ENCODE measurements at regions not wholly inside any gene's neighbourhood (a gene's known extent, or its start where the extent isn't known, plus 50 kb on each side); places are given as distances from the start of the nearest gene placed in this dataset.

DNA sequence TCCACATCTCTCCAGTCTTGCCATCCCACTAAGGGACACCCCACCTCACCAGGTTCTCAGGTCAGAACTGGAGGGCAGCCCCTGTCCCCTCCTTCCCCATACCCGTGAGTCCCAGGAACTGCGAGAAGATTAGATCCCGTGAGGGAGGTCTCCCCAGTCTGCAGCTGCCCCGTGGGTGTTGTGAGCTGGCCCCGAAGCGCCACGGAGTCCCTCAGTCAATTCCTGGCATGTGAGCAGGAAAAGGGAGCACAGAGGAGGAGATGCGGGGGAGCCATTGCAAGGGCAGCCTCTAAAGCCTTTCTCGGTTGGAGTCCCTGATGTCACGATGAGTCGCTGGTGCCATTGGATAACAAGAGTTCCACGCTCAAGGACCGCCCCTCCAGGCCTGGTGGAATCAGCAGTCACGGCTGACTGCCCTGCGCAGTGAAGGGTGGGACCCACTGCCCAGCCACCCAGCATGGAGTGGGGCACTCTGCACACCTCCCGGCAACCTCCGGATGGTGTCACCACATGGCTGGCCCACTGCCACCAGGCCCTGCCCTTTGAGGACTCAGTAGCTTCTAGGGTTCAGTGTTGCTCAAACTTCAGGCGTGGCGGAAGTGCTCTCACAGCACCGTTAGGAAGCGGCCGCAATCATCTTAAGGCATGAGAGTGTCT, 434.9 kb upstream of the MYT1L start:
- TF ChIP-seq EZH2 (optimal IDR thresholded peaks at IDR 0.05; ENCODE audit: low read depth, low read length) (no peak), CTCF (IDR thresholded peaks at IDR 0.05; ENCODE audit: low read length) (no peak), EZH2phosphoT487 (IDR thresholded peaks at IDR 0.05; ENCODE audit: low read length) (no peak)
- Histone ChIP-seq H3K4me3 (ENCODE audit: low read length) (no peak overlapping the region), H4K20me1 (ENCODE audit: insufficient read depth, low read length) (no peaks in the 10 kb centered on the region)

DNA sequence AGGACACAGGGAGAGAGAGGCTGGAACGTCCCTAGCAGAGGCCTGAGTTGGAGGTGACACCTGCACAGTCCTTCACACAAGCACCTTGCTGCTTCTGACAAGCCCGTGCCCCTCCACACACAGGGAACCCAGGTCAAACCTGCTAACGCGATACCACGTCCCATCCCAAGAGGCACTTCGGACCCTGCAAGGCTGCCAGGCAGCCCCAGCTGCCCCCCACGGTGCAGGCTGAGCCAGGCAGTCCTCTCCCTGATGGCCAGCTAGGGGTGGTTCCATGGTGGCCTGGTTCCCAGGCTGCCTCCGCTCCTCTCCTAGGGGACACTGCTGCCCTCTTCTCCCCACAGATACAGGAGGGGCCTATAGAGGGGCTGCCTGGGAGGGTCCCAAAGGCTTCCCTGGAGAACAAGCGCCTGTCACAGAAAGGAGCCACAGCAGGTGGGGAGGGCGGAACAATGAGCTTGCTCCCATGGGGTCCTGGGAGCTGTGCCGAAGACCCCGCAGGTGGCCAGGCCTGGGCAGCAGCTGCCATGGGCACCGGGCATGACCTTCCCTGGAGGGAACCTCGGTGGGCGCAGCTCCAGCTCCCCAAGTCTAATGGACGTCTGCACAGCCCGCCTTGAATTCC, 434.2 kb upstream of the MYT1L start:
- TF ChIP-seq EZH2phosphoT487 (IDR thresholded peaks at IDR 0.05; ENCODE audit: low read length) (no peak), EZH2 (optimal IDR thresholded peaks at IDR 0.05; ENCODE audit: low read depth, low read length) (no peak), CTCF (IDR thresholded peaks at IDR 0.05; ENCODE audit: low read length) (no peak)
- Histone ChIP-seq H3K27ac (ENCODE audit: low read length) (no peak overlapping the region), H4K20me1 (ENCODE audit: insufficient read depth, low read length) (no peaks in the 10 kb centered on the region), H3K36me3 (replicated peaks; ENCODE audit: insufficient read depth, low read length) (no peaks in the 10 kb centered on the region), H3K9ac (ENCODE audit: low read length) (no peak overlapping the region), H3K4me3 (ENCODE audit: low read length) (no peak overlapping the region), H3F3A (ENCODE audit: insufficient read depth, low read length) (no peaks in the 10 kb centered on the region), H3K9me2 (replicated peaks; ENCODE audit: insufficient read depth, low read length) (no peaks in the 10 kb centered on the region), H3K9me3 (replicated peaks; ENCODE audit: insufficient read depth, low read length) (no peaks in the 10 kb centered on the region), H3K79me2 (ENCODE audit: low read length) (no peaks in the 10 kb centered on the region), H2AFZ (ENCODE audit: low read length) (no peak overlapping the region), H3K4me2 (ENCODE audit: low read depth, low read length) (no peak overlapping the region), H3K4me1 (ENCODE audit: low read length) (no peaks in the 10 kb centered on the region), H3K27me3 (replicated peaks; ENCODE audit: insufficient read depth, low read length) (no peaks in the 10 kb centered on the region)
- no peak for DNase-seq

More for the DNA sequence above, 434.9 kb upstream of the MYT1L start:
- H3K4me1 ChIP-seq (ENCODE audit: low read length) = no peaks in the 10 kb centered on the region
- DNase-seq = no peak
- H3K27ac ChIP-seq (ENCODE audit: low read length) = no peak overlapping the region
- no peak overlapping the region for H3K4me2 ChIP-seq (ENCODE audit: low read depth, low read length)
- H3K9ac ChIP-seq (ENCODE audit: low read length) = no peak overlapping the region
- no peaks in the 10 kb centered on the region for H3K9me3 ChIP-seq (replicated peaks; ENCODE audit: insufficient read depth, low read length)
- no peak overlapping the region for H2AFZ ChIP-seq (ENCODE audit: low read length)
- no peaks in the 10 kb centered on the region for H3K27me3 ChIP-seq (replicated peaks; ENCODE audit: insufficient read depth, low read length)
- H3K9me2 ChIP-seq (replicated peaks; ENCODE audit: insufficient read depth, low read length) = no peaks in the 10 kb centered on the region
- H3K79me2 ChIP-seq (ENCODE audit: low read length) = no peaks in the 10 kb centered on the region
- no peaks in the 10 kb centered on the region for H3K36me3 ChIP-seq (replicated peaks; ENCODE audit: insufficient read depth, low read length)
- H3F3A ChIP-seq (ENCODE audit: insufficient read depth, low read length) = no peaks in the 10 kb centered on the region

GRCh38 chr2:2764739-2765138, 433.7 kb upstream of the MYT1L start:
- H2AFZ ChIP-seq (ENCODE audit: low read length) = no peak overlapping the region
- H3K4me2 ChIP-seq (ENCODE audit: low read depth, low read length) = no peak overlapping the region
- TF ChIP-seq EZH2phosphoT487 (IDR thresholded peaks at IDR 0.05; ENCODE audit: low read length) (no peak), CTCF (IDR thresholded peaks at IDR 0.05; ENCODE audit: low read length) (no peak), EZH2 (optimal IDR thresholded peaks at IDR 0.05; ENCODE audit: low read depth, low read length) (no peak)
- H3K27ac ChIP-seq (ENCODE audit: low read length) = no peak overlapping the region
- no peaks in the 10 kb centered on the region for H3K4me1 ChIP-seq (ENCODE audit: low read length)
- no peaks in the 10 kb centered on the region for H3K27me3 ChIP-seq (replicated peaks; ENCODE audit: insufficient read depth, low read length)
- no peak for DNase-seq
- no peaks in the 10 kb centered on the region for H3K9me2 ChIP-seq (replicated peaks; ENCODE audit: insufficient read depth, low read length)
- H3K9ac ChIP-seq (ENCODE audit: low read length) = no peak overlapping the region
- H3F3A ChIP-seq (ENCODE audit: insufficient read depth, low read length) = no peaks in the 10 kb centered on the region
- H3K9me3 ChIP-seq (replicated peaks; ENCODE audit: insufficient read depth, low read length) = no peaks in the 10 kb centered on the region
- no peaks in the 10 kb centered on the region for H4K20me1 ChIP-seq (ENCODE audit: insufficient read depth, low read length)
- no peaks in the 10 kb centered on the region for H3K79me2 ChIP-seq (ENCODE audit: low read length)
- no peak overlapping the region for H3K4me3 ChIP-seq (ENCODE audit: low read length)
- H3K36me3 ChIP-seq (replicated peaks; ENCODE audit: insufficient read depth, low read length) = no peaks in the 10 kb centered on the region

Data from MM.1S (cell line).